ENCODE measurements at regions not wholly inside any gene's neighbourhood (a gene's known extent, or its start where the extent isn't known, plus 50 kb on each side); places are given as distances from the start of the nearest gene placed in this dataset.

DNA sequence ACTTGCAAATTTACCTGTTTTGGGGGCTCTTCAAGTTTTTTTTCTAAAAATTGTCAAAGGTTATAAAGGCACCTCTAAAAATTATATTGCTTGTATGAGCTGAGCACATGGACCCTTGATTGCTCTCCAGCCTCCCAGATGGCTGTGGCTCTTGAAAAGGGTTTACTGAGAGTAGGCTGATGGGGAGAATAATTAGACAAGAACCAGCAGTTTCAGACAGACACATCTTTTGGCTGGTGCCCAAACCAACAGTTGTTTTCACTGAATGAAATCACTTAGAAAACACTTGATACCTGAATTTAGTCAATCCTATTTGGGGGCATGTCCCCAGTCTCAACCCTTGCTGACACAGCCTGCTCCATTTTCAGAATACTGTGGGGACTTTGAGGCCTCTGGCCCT, 217.6 kb downstream of the KBTBD8 start:
- intact Hi-C loops (cut with micrococcal nuclease) (no loop called here), in situ Hi-C loops (cut with MboI) (no loop called here)
- FAIRE-seq: no peak
- CTCF ChIA-PET (ENCODE audit: low intra/inter-chr PET ratio): no interaction called here
- no TSS peak for BruUV-seq (replicated peaks)
- H3K27me3 ChIP-seq (ENCODE audit: control insufficient read depth in 2 of 2, insufficient read depth in 2 of 2, low read length in 2 of 2): no peaks in the 10 kb centered on the region
- no peak overlapping the region for H3K4me2 ChIP-seq (ENCODE audit: insufficient read depth, low read length)
- H3K4me3 ChIP-seq: no peak overlapping the region
- no peak for DNase-seq (ENCODE audit: extremely low read depth in 1 of 4, low spot score in 3 of 4)
- H3K36me3 ChIP-seq (ENCODE audit: control insufficient read depth, insufficient read depth, low read length): no peaks in the 10 kb centered on the region
- H4K20me1 ChIP-seq (replicated peaks; ENCODE audit: control insufficient read depth, insufficient read depth, low read length): no peaks in the 10 kb centered on the region
- H3K4me1 ChIP-seq (replicated peaks in 1 of 2; ENCODE audit: control insufficient read depth in 2 of 2, insufficient read depth in 2 of 2, low read length in 2 of 2): no peaks in the 10 kb centered on the region
- H3K27ac ChIP-seq (ENCODE audit: extremely low read depth, low read depth, low read length): no peak overlapping the region
- no peaks in the 10 kb centered on the region for H3K79me2 ChIP-seq (ENCODE audit: control insufficient read depth, insufficient read depth, low read length)
- no peak for ATAC-seq
- POLR2A ChIA-PET: no interaction called here
- H2AFZ ChIP-seq (ENCODE audit: low read depth, low read length): no peak overlapping the region
- no peaks in the 10 kb centered on the region for H3K9me1 ChIP-seq (ENCODE audit: control insufficient read depth, insufficient read depth, low read length)
- H3K9ac ChIP-seq (ENCODE audit: insufficient read depth in 1 of 2, low read depth in 2 of 2, low read length in 2 of 2): no peak overlapping the region
- H3K9me3 ChIP-seq (replicated peaks; ENCODE audit: control insufficient read depth, insufficient read depth, low read depth, low read length): no peaks in the 10 kb centered on the region
- no peak for TF ChIP-seq PHB2 (IDR thresholded peaks at IDR 0.05; ENCODE audit: low read depth)
- TF ChIP-seq PHF21A (IDR thresholded peaks at IDR 0.05; ENCODE audit: borderline replicate concordance, low read depth): no peak
- TF ChIP-seq PTBP1 (IDR thresholded peaks at IDR 0.05; ENCODE audit: low read depth, low read length): no peak
- TF ChIP-seq, protein P1, sequence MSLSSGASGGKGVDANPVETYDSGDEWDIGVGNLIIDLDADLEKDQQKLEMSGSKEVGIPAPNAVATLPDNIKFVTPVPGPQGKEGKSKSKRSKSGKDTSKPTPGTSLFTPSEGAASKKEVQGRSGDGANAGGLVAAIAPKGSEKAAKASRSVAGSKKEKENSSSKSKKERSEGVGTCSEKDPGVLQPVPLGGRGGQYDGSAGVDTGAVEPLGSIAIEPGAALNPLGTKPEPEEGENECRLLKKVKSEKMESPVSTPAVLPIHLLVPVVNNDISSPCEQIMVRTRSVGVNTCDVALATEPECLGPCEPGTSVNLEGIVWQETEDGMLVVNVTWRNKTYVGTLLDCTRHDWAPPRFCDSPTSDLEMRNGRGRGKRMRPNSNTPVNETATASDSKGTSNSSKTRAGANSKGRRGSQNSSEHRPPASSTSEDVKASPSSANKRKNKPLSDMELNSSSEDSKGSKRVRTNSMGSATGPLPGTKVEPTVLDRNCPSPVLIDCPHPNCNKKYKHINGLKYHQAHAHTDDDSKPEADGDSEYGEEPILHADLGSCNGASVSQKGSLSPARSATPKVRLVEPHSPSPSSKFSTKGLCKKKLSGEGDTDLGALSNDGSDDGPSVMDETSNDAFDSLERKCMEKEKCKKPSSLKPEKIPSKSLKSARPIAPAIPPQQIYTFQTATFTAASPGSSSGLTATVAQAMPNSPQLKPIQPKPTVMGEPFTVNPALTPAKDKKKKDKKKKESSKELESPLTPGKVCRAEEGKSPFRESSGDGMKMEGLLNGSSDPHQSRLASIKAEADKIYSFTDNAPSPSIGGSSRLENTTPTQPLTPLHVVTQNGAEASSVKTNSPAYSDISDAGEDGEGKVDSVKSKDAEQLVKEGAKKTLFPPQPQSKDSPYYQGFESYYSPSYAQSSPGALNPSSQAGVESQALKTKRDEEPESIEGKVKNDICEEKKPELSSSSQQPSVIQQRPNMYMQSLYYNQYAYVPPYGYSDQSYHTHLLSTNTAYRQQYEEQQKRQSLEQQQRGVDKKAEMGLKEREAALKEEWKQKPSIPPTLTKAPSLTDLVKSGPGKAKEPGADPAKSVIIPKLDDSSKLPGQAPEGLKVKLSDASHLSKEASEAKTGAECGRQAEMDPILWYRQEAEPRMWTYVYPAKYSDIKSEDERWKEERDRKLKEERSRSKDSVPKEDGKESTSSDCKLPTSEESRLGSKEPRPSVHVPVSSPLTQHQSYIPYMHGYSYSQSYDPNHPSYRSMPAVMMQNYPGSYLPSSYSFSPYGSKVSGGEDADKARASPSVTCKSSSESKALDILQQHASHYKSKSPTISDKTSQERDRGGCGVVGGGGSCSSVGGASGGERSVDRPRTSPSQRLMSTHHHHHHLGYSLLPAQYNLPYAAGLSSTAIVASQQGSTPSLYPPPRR (CRISPR knock-in tag; IDR thresholded peaks at IDR 0.05; ENCODE audit: borderline replicate concordance): no peak
- TF ChIP-seq ZNF551 (CRISPR knock-in tag; IDR thresholded peaks at IDR 0.05): no peak
- TF ChIP-seq ZFPM2 (CRISPR knock-in tag; IDR thresholded peaks at IDR 0.05): no peak
- TF ChIP-seq ARID1B (IDR thresholded peaks at IDR 0.05): no peak
- TF ChIP-seq, protein P2, sequence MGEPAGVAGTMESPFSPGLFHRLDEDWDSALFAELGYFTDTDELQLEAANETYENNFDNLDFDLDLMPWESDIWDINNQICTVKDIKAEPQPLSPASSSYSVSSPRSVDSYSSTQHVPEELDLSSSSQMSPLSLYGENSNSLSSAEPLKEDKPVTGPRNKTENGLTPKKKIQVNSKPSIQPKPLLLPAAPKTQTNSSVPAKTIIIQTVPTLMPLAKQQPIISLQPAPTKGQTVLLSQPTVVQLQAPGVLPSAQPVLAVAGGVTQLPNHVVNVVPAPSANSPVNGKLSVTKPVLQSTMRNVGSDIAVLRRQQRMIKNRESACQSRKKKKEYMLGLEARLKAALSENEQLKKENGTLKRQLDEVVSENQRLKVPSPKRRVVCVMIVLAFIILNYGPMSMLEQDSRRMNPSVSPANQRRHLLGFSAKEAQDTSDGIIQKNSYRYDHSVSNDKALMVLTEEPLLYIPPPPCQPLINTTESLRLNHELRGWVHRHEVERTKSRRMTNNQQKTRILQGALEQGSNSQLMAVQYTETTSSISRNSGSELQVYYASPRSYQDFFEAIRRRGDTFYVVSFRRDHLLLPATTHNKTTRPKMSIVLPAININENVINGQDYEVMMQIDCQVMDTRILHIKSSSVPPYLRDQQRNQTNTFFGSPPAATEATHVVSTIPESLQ (CRISPR knock-in tag; IDR thresholded peaks at IDR 0.05): no peak
- no peak for TF ChIP-seq ZNF695 (CRISPR knock-in tag; IDR thresholded peaks at IDR 0.05)
- TF ChIP-seq ZNF699 (CRISPR knock-in tag; IDR thresholded peaks at IDR 0.05; ENCODE audit: insufficient replicate concordance): no peak
- TF ChIP-seq PCBP2 (IDR thresholded peaks at IDR 0.05; ENCODE audit: low read depth, low read length, poor library complexity, severe bottlenecking): no peak
- TF ChIP-seq, protein P3, sequence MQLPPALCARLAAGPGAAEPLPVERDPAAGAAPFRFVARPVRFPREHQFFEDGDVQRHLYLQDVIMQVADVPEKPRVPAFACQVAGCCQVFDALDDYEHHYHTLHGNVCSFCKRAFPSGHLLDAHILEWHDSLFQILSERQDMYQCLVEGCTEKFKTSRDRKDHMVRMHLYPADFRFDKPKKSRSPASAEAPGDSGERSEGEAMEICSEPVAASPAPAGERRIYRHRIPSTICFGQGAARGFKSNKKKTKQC (CRISPR knock-in tag; IDR thresholded peaks at IDR 0.05): no peak
- no peak for TF ChIP-seq NFE2L1 (tag; IDR thresholded peaks at IDR 0.05; ENCODE audit: borderline replicate concordance, low read depth)
- TF ChIP-seq, protein P4, sequence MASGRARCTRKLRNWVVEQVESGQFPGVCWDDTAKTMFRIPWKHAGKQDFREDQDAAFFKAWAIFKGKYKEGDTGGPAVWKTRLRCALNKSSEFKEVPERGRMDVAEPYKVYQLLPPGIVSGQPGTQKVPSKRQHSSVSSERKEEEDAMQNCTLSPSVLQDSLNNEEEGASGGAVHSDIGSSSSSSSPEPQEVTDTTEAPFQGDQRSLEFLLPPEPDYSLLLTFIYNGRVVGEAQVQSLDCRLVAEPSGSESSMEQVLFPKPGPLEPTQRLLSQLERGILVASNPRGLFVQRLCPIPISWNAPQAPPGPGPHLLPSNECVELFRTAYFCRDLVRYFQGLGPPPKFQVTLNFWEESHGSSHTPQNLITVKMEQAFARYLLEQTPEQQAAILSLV (tag; IDR thresholded peaks at IDR 0.05): no peak
- TF ChIP-seq CREM (IDR thresholded peaks at IDR 0.05; ENCODE audit: low read depth): no peak
- TF ChIP-seq ZKSCAN3 (CRISPR knock-in tag; IDR thresholded peaks at IDR 0.05): no peak
- TF ChIP-seq NFATC3 (IDR thresholded peaks at IDR 0.05): no peak
- TF ChIP-seq TCFL5 (CRISPR knock-in tag; conservative IDR thresholded peaks at IDR 0.05): no peak
